LNCAP (cell line): ENCODE measurements at regions not wholly inside any gene's neighbourhood (a gene's known extent, or its start where the extent isn't known, plus 50 kb on each side); places are given as distances from the start of the nearest gene placed in this dataset.

ENCODE experiments used
- TF ChIP-seq, protein P1 (sequence below): fragments of 450-650 bp; IDR thresholded peaks from 2 replicates; pipeline ENCODE4 v1.5.1; 2017; ENCODE audit warnings: mild to moderate bottlenecking

DNA sequence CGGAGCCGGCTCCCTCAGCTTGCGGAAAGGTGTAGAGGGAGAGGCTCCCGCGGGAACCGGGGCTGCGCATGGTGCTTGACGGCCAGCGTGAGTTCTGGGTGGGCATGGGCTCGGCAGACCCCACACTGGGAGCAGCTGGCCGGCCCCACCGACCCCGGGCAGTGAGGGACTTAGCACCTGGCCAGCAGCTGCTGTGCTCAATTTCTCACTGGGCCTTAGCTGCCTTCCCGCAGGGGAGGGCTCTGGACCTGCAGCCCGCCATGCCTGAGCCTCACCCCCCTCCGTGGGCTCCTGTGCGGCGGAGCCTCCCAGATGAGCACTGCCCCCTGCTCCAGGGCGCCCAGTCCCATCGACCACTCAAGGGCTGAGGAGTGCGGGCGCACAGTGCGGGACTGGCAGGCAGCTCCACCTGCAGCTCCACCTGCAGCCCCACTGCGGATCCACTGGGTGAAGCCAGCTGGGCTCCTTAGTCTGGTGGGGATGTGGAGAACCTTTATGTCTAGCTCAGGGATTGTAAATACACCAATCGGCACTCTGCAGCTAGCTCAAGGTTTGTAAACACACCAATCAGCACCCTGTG, 1141.8 kb downstream of the PCDH17 start:
- TF ChIP-seq, protein P1, sequence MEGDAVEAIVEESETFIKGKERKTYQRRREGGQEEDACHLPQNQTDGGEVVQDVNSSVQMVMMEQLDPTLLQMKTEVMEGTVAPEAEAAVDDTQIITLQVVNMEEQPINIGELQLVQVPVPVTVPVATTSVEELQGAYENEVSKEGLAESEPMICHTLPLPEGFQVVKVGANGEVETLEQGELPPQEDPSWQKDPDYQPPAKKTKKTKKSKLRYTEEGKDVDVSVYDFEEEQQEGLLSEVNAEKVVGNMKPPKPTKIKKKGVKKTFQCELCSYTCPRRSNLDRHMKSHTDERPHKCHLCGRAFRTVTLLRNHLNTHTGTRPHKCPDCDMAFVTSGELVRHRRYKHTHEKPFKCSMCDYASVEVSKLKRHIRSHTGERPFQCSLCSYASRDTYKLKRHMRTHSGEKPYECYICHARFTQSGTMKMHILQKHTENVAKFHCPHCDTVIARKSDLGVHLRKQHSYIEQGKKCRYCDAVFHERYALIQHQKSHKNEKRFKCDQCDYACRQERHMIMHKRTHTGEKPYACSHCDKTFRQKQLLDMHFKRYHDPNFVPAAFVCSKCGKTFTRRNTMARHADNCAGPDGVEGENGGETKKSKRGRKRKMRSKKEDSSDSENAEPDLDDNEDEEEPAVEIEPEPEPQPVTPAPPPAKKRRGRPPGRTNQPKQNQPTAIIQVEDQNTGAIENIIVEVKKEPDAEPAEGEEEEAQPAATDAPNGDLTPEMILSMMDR, result no peak

DNA sequence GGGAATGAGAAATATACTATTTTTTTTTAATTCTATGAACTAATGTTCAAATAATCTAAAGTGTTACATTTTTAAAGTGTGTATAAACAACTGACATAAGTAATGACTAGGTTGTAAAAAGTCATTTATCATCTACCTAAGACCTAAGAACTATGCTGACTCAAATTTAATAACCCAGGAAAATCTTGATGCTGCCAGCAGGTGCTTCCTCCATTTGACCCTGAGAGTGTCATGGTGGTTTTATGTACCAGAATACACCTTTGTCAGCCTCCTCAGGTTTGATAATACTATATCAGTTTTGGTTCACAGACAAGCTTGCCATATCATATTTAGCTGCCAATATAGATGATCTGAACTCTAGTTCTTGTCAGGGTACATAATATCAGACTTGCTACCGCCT, 1151.2 kb downstream of the PCDH17 start:
- TF ChIP-seq, protein P1, result no peak

- TF ChIP-seq, protein P1, result no peak
These were observed 1161.3 kb downstream of the PCDH17 start for GRCh38 chr13:58792854-58793253.

GRCh38 chr13:58795715-58796114, 1164.2 kb downstream of the PCDH17 start:
- TF ChIP-seq, protein P1, result no peak

GRCh38 chr13:58804832-58805231, 1173.3 kb downstream of the PCDH17 start:
- TF ChIP-seq, protein P1, result no peak

GRCh38 chr13:58806401-58806800, 1174.9 kb downstream of the PCDH17 start:
- TF ChIP-seq, protein P1, result no peak

DNA sequence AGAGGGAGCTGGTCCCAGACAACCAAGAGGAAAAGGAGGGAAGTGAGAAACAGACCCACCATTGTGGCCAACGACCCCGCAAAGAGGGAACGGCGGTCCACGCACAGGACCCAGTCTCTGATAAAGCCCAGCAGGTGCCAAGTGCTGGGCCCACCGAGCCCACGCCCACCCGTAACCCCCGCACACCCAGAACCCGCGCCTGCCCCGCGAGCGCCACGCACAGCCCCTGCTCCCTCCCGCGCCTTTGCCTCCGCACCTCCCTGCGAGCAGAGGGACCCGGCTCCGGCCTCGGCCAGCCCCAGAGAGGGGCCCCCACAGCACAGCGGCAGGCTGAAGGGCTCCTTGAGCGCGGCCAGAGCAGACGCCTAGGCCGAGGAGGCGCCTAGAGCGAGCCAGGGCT, 1192.2 kb downstream of the PCDH17 start:
- TF ChIP-seq, protein P1, result no peak

DNA sequence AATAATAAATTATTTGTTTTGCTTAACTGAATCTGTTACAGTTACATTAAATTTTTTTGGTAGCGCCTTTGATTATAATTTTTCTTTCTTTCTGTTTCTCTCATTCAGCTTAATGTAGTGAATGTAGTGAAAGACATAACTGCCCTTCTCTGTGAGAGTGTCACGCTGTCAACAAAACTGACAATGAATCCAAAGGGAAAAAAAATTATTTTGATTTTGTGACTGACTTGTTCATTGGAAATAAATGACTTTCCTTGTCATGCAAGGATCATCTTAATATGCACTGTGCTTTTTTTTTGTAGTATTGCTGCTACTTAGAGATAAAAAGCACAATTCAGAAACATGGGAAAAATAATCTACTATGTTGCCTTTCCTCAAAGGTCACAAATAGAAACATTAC, 1196.4 kb downstream of the PCDH17 start:
- TF ChIP-seq, protein P1, result no peak
